ENCODE measurements at regions not wholly inside any gene's neighbourhood (a gene's known extent, or its start where the extent isn't known, plus 50 kb on each side); places are given as distances from the start of the nearest gene placed in this dataset.

DNA sequence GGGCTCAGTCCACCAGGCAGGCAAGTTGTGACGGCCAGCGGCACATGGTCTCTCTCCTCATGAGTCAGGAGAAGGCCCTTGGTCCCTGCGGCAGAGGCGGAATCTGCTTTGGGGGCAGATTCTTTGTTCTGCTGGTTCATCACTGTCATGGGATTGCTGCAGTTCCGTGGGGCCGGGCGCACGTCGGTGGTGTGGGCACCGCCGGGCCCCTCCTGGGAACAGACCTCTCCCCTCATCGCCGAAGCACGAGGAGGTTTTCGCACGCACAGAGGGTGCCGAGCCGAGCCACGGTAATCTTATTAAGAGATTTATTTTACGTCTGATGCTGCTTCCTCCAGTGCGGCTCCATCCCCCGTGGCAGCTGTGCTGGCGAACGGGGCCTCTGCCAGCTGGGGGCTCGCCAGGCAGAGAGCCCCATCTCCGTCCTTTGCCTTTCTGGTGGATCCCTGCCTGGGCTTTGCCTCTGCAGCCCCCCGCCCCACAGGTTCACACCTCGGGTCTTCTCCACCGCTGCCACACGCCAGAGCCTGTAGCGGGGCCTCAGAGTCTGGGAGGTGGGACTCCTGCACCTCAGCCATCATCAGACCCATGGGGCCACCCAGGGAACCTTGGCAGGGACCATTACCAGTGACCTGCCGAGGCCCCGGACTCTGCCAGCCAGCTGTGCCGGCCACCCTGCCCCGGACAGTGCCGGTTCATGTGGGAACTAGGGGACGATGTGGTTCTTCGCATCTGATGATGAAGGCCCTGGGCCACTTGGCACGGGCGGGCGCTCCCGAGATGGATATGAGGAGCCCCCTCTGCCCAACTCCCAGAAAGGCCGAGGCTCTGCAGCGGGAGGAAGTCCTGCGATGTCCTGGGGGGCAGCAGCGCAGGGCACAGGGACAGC lies 86.7 kb upstream of the NKX1-1 start:
- DNase-seq = no peak

DNA sequence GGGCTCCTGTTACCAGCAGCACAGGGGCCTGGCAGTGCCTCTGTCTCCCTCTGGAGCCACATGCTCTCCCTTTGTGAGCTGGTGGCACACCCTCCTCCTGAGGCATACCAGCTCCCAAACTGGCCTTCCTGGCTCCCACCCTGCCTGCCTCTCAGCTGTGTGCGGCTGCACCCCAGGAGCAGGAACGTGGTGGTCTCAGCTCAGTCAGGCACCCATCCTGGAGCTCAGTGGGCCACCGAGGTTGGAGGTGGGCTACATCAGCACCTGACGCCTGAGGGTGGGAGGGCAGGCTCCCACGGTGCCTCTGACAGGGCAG lies 85.9 kb upstream of the NKX1-1 start:
- no peak for DNase-seq

DNA sequence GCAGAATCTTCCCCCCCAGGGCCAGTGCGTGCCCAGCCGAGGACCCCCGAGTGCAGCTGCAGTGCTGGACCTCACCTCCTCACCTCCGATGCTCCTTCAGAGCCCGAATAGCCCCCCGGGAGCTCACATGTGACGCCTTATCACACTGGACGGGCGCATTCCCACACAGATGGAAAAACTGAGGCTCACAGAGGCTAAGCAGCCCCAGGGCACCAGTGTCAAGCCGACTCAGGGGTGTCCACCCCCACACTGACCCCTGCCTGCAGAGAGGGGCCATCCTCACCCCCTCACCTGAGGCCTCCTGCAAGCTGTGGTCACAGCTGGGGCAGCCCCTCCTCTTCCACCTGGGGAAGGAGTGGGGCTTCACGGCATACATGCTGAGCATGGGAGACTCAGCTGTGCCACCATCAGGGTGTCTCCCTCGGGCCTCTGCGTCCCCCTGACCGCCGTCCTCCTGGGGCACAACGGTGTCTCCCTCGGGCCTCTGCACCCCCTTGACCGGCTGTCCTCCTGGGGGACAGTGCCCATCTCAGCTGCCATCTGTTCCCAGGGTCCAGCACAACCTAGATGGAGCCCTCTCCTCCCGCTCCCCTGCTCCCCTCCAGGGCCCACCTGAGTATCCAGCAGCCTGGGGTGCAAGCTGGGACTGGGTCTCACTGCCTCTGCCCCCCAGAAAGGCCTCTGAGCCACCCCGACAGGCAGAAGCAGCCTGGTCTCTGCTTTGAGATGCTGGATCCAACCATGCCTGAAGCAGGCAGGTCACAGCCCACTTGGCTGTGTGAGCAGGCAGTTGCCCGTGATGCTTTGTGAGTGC lies 85.3 kb upstream of the NKX1-1 start:
- DNase-seq = no peak

GRCh38 chr4:1490654-1491327 lies 84.5 kb upstream of the NKX1-1 start:
- DNase-seq = no peak

DNA sequence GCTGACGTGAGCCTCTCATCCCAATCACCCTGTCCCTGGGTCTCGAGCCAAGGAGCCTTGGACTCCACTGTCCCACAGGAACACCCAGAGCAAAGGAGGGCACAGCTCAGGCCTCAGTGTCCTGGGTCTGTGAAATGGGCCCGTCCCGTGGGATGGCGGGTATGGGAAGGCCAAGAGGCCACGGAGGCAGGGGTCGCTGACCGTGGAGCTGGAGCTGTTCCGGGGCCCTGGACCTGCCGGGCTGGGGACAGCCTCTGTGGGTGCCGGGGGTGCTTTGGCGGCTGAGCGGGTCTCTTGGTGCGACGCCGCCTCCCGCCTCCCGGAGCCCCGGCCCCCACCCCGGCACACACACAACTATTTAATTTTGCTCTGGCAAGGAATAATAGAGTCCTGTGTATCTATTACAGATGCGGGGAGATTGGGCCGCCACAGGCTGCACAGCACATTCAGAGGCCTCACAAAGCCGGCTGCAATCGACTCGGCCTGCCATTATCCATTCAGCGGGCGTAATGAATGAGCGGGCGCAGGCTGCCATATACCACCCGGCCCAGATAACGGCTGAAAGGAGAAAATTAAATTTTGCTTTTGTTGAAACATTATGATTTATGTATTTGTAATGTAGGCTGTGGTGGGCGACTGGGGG lies 83.9 kb upstream of the NKX1-1 start:
- no peak for DNase-seq

- no peak for DNase-seq
Measured at GRCh38 chr4:1489639-1489995, 83.4 kb upstream of the NKX1-1 start.

GRCh38 chr4:1488831-1489638 lies 82.8 kb upstream of the NKX1-1 start:
- DNase-seq = no peak

DNA sequence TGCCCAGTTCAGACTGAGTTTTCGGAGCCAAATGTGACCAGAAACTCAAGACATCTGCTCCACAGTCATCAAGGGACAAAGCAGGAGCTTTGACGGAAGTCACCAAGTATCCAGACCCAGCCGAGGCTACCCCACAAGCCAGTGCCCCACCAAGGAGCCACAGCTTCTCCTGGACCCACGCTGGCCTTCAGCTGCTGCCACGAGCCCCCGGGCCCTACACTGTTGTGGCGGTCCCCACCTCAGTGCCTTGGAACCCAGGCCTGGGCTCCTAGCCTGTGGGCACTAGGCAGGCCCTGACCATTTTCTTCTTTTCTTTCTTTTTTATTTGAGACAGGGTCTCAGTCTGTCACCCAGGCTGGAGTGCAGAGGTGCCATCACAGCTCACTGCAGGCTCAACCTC lies 82.1 kb upstream of the NKX1-1 start:
- no peak for DNase-seq

DNA sequence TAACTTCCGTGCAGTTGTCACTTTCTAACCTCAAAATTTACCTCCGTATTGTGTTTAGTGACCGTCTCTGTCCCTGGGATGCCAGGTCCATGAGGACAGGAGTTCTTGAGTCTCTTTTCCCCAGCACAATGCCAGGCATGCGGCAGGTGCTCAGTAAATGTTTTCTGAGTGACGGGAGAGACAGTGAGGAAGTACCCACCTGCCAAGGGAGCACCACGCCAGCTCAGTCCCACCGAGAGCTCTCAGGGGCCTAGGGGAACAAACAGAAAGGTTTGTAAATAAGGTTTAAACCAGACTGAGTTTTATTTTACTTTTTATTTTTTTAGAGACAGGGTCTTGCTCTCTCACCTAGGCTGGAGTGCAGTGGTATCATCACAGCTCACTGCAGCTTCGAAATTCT lies 81.5 kb upstream of the NKX1-1 start:
- DNase-seq = no peak

GRCh38 chr4:1487106-1487505 lies 80.9 kb upstream of the NKX1-1 start:
- DNase-seq = no peak

DNA sequence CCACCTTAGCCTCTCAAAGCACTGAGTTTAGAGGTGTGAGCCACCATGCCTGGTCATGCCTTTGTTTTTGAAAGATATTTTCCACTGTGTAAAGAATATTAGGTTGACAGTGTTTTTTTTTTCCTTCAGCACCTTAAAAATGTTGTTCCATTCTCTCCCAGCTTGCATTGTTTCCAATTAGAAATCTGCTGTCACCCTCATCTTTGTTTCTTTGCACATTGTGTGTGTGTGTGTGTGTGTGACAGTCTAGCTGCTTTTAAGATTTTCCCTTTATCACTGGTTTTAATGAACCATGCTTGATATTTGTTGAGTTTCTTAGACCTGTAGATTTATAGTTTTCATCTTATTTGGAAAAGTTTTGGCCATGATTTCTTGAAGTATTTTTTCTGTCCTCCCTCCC lies 79.0 kb upstream of the NKX1-1 start:
- DNase-seq = no peak

DNA sequence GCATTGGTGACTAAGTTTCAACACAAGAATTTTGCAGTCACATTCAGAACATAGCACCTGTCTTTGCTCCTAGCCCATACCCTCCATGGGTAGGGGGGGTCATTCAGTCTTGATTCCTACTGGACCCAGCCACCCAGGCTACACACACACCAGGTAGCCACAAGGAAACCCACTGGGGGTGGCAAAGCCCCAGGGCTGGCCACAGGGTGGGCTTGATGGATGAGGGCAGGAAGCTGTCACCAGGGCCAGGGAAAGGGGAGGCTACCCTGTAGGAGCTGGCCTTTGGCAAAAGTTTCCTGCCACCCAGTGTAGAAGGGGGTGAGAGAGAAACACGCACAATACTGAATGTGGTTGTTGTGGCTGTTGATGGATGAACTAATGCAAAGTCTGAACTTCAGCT lies 74.5 kb upstream of the NKX1-1 start:
- no peak for DNase-seq

- DNase-seq = no peak
Measured at GRCh38 chr4:1479454-1479853, 73.2 kb upstream of the NKX1-1 start.

DNA sequence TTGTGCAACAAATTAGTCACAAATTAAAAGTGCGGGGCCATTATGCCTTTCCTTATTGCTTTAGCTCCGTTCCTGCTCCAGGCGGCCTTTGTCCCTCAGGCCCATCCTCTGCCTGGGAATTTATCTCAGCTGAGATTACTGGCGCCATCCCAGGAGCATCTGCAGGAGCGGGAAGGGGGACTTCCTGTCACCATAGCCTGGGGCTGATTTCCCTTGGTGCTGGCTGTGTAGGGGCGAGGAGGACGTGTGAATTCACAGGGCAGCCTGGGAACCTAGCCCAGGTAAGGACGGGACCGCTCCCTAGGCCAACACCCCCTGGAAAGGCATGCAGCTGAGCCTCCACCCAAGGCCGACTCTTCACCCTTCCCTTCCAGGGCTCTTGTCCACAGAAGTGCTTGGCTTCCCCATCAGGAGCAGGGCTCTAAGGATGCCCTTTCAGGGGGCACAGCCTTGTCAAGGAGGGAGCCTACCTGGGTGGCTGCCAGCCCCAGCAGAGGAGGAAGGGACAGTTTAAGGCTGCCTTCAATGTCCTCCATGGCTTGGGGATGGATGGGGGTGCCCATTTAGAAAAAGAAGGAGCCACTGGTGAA lies 72.6 kb upstream of the NKX1-1 start:
- DNase-seq = no peak

DNA sequence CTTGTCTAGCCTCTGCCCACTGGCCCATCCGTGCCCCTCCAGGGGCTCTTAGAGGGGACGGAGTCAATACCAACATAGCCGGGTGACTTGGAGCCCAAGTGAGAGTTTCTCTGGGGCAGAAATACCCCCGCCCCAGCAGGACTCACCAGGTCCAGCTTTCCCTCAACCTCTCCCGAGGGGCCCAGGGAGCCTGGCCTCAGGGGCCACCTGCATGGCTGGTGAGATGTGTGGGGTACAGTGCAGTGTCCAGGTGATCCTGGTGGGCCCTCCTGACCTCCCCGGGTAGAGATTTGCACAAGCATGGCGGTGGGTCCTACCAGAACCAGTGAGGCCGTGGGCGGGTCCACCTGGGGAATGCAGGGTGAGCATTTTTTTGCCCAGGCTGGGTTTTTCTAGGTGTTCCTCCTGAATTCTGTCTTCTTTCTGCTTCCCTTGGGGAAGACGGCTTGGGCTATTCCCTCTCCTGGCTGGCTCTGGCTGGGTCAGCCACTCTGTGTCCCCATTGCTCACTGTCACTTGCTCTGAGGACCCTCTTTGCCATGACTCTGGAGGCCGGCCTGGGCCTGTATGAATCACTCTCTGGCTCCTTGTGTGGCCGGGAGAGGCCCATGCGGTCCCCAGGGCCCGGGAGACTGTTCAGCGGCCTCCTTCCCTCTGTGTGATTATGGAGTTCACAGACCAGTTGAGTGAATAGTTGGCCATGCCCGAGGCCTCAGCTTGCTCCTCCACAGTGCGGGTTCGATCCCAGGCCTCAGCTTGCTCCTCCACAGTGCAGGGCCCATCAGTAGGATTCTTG lies 71.0 kb upstream of the NKX1-1 start:
- no peak for DNase-seq

GRCh38 chr4:1476140-1476513 lies 69.9 kb upstream of the NKX1-1 start:
- DNase-seq = no peak

GRCh38 chr4:1475277-1476139 lies 69.3 kb upstream of the NKX1-1 start:
- no peak for DNase-seq

DNA sequence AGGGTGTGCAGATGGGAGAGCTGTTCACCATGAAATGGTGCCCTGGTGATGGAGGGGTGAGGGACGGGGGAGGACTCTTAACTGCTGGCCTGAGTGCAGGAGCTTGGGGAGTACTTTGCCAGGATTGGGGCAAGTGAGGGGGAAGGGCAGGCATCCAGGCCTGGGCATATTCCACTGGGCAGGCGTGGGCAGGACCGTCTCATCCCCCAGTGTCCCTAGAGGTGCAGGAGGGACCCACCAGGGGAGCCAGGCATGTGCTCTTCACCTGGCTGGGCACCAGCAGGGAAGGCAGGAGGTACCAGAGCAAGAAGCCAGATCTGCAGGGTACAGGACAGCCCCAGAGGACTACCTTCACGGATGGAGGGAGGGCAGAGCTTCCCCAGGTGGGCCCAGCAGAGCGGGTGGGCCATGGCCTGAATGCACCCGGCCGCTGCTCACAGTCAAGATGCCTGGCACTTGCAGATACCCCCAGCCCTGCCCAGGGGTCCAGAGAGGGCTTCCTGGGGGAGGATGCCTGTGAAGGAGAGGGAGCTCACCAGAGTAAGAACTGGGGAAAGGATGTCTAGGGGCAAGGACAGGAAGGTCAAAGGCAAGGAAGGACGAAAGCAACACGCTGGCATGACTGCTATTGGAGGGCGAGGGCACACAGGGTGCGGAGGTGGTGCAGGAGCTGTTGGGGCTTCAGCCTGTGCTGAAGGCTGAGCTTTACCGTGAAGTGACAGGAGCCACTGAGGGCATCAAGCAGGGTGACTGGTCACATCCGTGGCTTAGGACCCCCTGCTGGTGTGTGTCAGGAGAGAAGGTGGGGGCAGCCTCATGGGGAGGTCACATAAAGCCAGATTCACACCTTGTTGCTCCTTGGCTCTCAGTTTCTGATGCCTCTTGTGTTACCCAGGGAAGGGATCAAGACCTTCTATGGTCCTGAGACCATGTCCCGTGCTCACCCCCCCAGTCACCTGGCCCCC lies 68.2 kb upstream of the NKX1-1 start:
- no peak for DNase-seq

DNA sequence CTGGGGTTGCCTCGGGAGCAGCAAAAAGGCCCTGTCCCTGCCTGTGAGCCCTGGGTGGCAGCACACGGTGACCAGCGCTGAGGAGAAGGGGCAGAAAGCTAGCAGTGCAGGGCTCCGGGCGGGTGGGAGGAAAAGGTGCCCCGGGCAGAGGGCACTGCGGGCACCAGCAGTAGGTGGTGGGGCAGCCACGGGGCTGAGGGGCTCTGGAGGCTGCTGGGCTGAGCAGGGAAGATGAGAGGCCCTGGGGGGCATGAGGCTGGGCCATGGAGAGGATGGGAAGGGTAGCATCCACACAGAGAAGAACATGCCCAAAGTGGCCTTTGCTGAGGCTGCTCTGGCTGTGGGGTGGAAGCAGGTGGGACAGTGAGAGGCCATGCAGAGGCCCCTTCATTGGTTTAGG lies 67.5 kb upstream of the NKX1-1 start:
- DNase-seq = no peak
